Ascending aorta (tissue), 2 donors: ENCODE measurements at regions not wholly inside any gene's neighbourhood (a gene's known extent, or its start where the extent isn't known, plus 50 kb on each side); places are given as distances from the start of the nearest gene placed in this dataset.
"Not testable (repeated sequence)": the region's sequence is repeated elsewhere in the genome, so short reads cannot be mapped to it uniquely, and the experiment has no call there.

Experiments
- DNase-seq, 2 donors: peaks; one replicate each; pipeline ENCODE4 v3.0.0-alpha.2; 2019; ENCODE audit warnings: low spot score in 2 of 2
- H3K27ac ChIP-seq, 2 donors: fragments of 200-600 bp; sonication (generic); one replicate each; pipeline ENCODE4 v1.5.1; 2016 to 2017; ENCODE audit warnings: mild to moderate bottlenecking in 1 of 2
- H3K27me3 ChIP-seq: fragments of 200-600 bp; sonication (generic); one replicate; pipeline ENCODE4 v1.5.1; 2017
- H3K36me3 ChIP-seq, 2 donors: fragments of 200-600 bp; sonication (generic); one replicate each; pipeline ENCODE4 v1.5.1; 2016
- H3K4me1 ChIP-seq, 2 donors: fragments of 200-600 bp; sonication (generic); one replicate each; pipeline ENCODE4 v1.5.1; 2016 to 2017; ENCODE audit warnings: mild to moderate bottlenecking in 1 of 2
- H3K4me3 ChIP-seq, 2 donors: fragments of 200-600 bp; sonication (generic); one replicate each; pipeline ENCODE4 v1.5.1; 2016 to 2017; ENCODE audit warnings: mild to moderate bottlenecking in 1 of 2
- H3K9me3 ChIP-seq, 2 donors: fragments of 200-600 bp; sonication (generic); one replicate each; pipeline ENCODE4 v1.5.1; 2016
- CTCF ChIP-seq, 3 experiments: fragments of 200-600 bp in 2 of 3; fragments of 450-650 bp in 1 of 3; sonication (generic) in 2 of 3; IDR thresholded peaks; one replicate each; pipeline ENCODE4 v1.5.1; 2016 to 2019; ENCODE audit warnings: antibody characterized with exemption in 3 of 3, mild to moderate bottlenecking in 1 of 3, moderate library complexity in 1 of 3
- intact Hi-C: fragments of 100-400 bp; cut with DNase I; formaldehyde crosslinking; loops from one replicate; pipeline ENCODE4 v1.15.1; 2023

GRCh38 chr17:20868662-20869007 is 174.2 kb downstream of the USP22 start:
- H3K4me3 ChIP-seq, H3K27ac ChIP-seq, H3K9me3 ChIP-seq, DNase-seq, intact Hi-C loops, H3K4me1 ChIP-seq, H3K27me3 ChIP-seq, H3K36me3 ChIP-seq: not testable (repeated sequence)

GRCh38 chr17:20873173-20873572 is 169.6 kb downstream of the USP22 start:
- H3K36me3 ChIP-seq, H3K27me3 ChIP-seq, DNase-seq, H3K9me3 ChIP-seq, H3K4me3 ChIP-seq, intact Hi-C loops, H3K27ac ChIP-seq, H3K4me1 ChIP-seq: not testable (repeated sequence)

DNA sequence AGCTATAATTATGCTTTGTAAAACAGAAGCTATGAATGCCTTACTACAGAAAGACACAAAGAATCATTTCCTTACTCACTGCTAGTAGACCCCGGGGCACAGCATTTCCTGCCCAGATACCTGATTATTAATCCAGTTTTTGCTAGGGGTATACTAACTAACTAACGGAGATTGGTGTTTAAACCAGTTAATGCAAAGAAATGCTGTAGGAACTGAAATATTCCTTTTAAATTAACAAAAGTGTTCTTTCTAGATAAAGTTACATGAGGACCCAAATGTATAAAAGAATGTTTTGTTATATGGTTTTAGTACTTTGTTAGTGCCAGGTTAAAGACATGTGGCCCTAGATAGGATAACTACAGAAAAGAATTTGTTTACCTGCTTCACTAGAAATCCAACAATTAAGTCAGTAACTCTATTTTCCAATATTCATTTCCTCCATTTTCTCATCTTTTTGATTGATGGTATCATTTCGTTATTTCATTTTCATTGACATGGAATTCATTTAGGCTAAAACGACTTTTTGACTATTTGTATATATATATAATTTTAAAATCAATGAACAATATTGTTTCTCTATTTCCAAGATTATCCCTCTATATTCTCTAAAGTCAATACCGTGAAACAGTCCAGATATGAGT is 169.0 kb downstream of the USP22 start:
- H3K4me1 ChIP-seq, H3K27me3 ChIP-seq, H3K4me3 ChIP-seq, H3K36me3 ChIP-seq, H3K9me3 ChIP-seq, DNase-seq, H3K27ac ChIP-seq, intact Hi-C loops: not testable (repeated sequence)

DNA sequence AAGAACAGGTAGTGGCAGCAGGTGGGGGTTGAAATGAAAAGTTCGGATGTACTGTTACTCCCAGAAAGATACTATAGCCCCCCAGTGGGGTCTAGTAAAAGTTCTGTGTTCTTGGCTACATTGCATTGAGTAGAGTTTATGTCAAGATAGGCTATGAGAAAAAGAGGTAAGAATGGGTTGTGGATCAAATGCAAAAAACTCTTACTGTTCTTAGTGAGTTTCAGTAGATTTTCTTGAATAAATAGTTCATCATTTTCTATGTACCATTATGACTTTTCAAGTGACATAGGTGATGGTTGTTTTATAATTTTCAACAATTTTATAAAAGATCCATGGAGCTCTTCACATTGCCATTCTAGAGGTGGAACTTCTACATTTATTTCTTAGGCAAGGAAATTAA is 165.4 kb downstream of the USP22 start:
- H3K27ac ChIP-seq, DNase-seq, H3K4me1 ChIP-seq, H3K9me3 ChIP-seq, H3K36me3 ChIP-seq, intact Hi-C loops, H3K4me3 ChIP-seq, H3K27me3 ChIP-seq: not testable (repeated sequence)

- H3K4me3 ChIP-seq, result no peak overlapping the region
- H3K36me3 ChIP-seq, result no peaks in the 10 kb centered on the region
- no peak for DNase-seq
- H3K27ac ChIP-seq, result no peak overlapping the region
- no peaks in the 10 kb centered on the region for H3K9me3 ChIP-seq
- TF ChIP-seq CTCF (IDR thresholded peaks at IDR 0.05), result no peak
- no peaks in the 10 kb centered on the region for H3K27me3 ChIP-seq
- intact Hi-C loops, result no loop called here
- H3K4me1 ChIP-seq, result no peaks in the 10 kb centered on the region
Measured at GRCh38 chr17:20890338-20890737, 152.5 kb downstream of the USP22 start.

DNA sequence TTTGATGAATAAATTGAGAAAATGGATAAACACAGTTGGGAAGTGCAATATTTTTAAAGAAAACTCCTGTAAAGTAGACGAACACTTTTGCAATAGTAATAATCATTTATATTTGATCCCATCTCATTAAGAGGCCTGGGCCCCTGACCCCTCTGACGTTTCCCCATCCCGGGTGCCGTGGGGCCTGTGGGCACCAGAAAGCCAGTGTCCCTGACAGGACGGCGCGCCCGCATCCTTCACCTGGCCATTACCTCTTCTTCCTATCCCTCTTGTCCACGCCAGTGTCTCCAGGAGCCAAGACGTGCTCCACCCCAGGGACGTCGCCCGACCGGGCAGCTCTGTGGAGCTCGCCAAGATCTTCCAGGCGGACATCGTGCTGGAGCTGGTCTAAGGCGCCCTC is 147.4 kb downstream of the USP22 start:
- H3K27me3 ChIP-seq, DNase-seq, H3K4me3 ChIP-seq, H3K27ac ChIP-seq, H3K9me3 ChIP-seq, intact Hi-C loops, H3K36me3 ChIP-seq, H3K4me1 ChIP-seq: not testable (repeated sequence)

DNA sequence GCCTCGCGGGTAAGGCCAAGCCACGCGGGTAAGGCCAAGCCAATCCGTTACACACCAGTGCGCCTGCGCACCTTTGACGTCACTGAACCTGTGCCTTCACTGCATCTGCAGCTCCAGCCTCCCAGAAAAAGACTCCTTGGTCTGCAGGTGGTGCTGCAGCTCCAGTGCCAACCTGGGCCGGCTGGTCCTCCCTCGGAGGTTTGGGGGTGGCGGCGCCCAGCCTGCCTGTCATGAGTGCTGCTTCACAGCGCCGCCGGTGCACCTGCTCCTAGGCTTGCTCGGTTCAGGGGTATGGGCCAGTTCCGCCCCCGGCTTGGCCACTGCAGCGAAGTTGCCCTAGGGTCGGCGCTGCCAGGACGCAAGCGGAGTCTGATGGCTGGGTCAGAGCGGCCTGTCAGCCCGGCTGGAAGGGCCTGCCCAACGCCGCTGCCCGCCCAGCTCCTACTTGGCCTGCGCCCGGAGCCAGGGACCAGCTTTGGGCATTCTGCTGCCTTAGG is 146.6 kb downstream of the USP22 start:
- no peaks in the 10 kb centered on the region for H3K9me3 ChIP-seq
- H3K4me1 ChIP-seq, result no peaks in the 10 kb centered on the region
- no peaks in the 10 kb centered on the region for H3K27me3 ChIP-seq
- no peak overlapping the region for H3K4me3 ChIP-seq
- no peak overlapping the region for H3K27ac ChIP-seq
- no peaks in the 10 kb centered on the region for H3K36me3 ChIP-seq
- DNase-seq, result no peak
- peak in 1 of 3 experiments; percentile 22 for TF ChIP-seq CTCF (IDR thresholded peaks at IDR 0.05)
- intact Hi-C loops, result no loop called here

- H3K36me3 ChIP-seq, H3K27me3 ChIP-seq, H3K27ac ChIP-seq, H3K4me3 ChIP-seq, H3K9me3 ChIP-seq, DNase-seq, intact Hi-C loops, H3K4me1 ChIP-seq: not testable (repeated sequence)
Measured at GRCh38 chr17:20898726-20899125, 144.1 kb downstream of the USP22 start.

GRCh38 chr17:20902496-20902895 is 140.3 kb downstream of the USP22 start:
- not testable (repeated sequence) for H3K36me3 ChIP-seq, DNase-seq, H3K9me3 ChIP-seq, H3K27me3 ChIP-seq, H3K27ac ChIP-seq, H3K4me1 ChIP-seq
- intact Hi-C loops, result loop anchor here (10.0 kb wide), 1 partner anchor 92 kb away; no protein-coding TSS in a partner anchor
- H3K4me3 ChIP-seq, result peak overlapping the region in 1 of 2 donors; percentile 26

GRCh38 chr17:20903549-20903948 is 139.3 kb downstream of the USP22 start:
- intact Hi-C loops, result loop anchor here (10.0 kb wide), 1 partner anchor 91 kb away; no protein-coding TSS in a partner anchor
- not testable (repeated sequence) for DNase-seq

More at GRCh38 chr17:20903549-20903948, 139.3 kb downstream of the USP22 start:
- not testable (repeated sequence) for H3K4me1 ChIP-seq, H3K27ac ChIP-seq, H3K9me3 ChIP-seq, H3K27me3 ChIP-seq, H3K36me3 ChIP-seq, H3K4me3 ChIP-seq
